ENCODE measurements at regions not wholly inside any gene's neighbourhood (a gene's known extent, or its start where the extent isn't known, plus 50 kb on each side); places are given as distances from the start of the nearest gene placed in this dataset.

- DNase-seq = no peak
Measured at GRCh38 chr18:47333926-47334635, 82.6 kb upstream of the SKOR2 start.

GRCh38 chr18:47331641-47332040, 80.2 kb upstream of the SKOR2 start:
- DNase-seq = no peak

- no peak for DNase-seq
Measured at GRCh38 chr18:47331026-47331425, 79.6 kb upstream of the SKOR2 start.

- no peak for DNase-seq
Measured at GRCh38 chr18:47323158-47323557, 71.7 kb upstream of the SKOR2 start.

- no peak for DNase-seq
Measured at GRCh38 chr18:47321815-47322214, 70.4 kb upstream of the SKOR2 start.

GRCh38 chr18:47317824-47318508, 66.5 kb upstream of the SKOR2 start:
- DNase-seq = no peak

- DNase-seq = no peak
Measured at GRCh38 chr18:47316924-47317323, 65.5 kb upstream of the SKOR2 start.

GRCh38 chr18:47313901-47314300, 62.4 kb upstream of the SKOR2 start:
- no peak for DNase-seq

- DNase-seq = no peak
Measured at GRCh38 chr18:47311585-47311984, 60.1 kb upstream of the SKOR2 start.

Measured in renal pelvis (tissue), 1 donor.